ENCODE measurements at regions not wholly inside any gene's neighbourhood (a gene's known extent, or its start where the extent isn't known, plus 50 kb on each side); places are given as distances from the start of the nearest gene placed in this dataset.

DNA sequence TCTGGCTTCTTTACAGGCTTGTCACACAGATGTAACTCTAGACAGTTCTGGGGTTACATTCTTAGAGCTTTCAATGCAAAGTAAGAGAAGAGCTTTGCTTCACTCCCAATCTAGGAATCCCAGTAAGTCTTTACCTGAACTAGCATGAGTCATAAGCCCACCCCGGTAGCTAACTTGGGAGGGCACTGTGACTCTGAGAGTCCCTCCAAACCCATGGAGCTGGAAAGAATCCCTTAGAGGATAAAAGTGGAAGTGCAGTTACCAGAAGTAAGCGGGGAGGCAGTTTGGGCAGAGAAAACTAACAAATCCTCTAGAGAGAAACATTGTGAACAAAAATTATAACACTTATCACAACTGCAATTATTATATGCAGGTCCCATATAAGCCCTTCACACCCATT is 84.0 kb upstream of the SMLR1 start:
- no peak for TF ChIP-seq POLR2A (IDR thresholded peaks at IDR 0.05; ENCODE audit: low read depth, low read length)
- no peak for TF ChIP-seq CTCF (IDR thresholded peaks at IDR 0.05; ENCODE audit: extremely low read depth in 1 of 2, insufficient read depth in 1 of 2, low read depth in 1 of 2, low read length in 2 of 2)
- TF ChIP-seq MAX (IDR thresholded peaks at IDR 0.05; ENCODE audit: insufficient read depth, insufficient read length), result no peak
- TF ChIP-seq FOS (IDR thresholded peaks at IDR 0.05; ENCODE audit: borderline replicate concordance, insufficient read depth, low read length), result no peak
- TF ChIP-seq EZH2 (IDR thresholded peaks at IDR 0.05; ENCODE audit: borderline replicate concordance, low read depth, low read length, severe bottlenecking), result no peak

Measured in endothelial cell of umbilical vein (primary cell).